ACC112 (cell line): ENCODE measurements at regions not wholly inside any gene's neighbourhood (a gene's known extent, or its start where the extent isn't known, plus 50 kb on each side); places are given as distances from the start of the nearest gene placed in this dataset.

Source experiments
- H2AFZ ChIP-seq: fragments of 200-600 bp; sonication (generic); one replicate; pipeline ENCODE4 v1.6.0; 2017; ENCODE audit warnings: antibody characterized with exemption, low read length; ENCODE audit not compliant: unreplicated experiment
- H3K27ac ChIP-seq: fragments of 200-600 bp; sonication (generic); 2 replicates; pipeline ENCODE4 v1.5.1; 2014; ENCODE audit warnings: low read depth, mild to moderate bottlenecking, antibody characterized with exemption, low read length, moderate library complexity
- H3K27me3 ChIP-seq: fragments of 200-600 bp; sonication (generic); 2 replicates; pipeline ENCODE4 v1.6.1; 2014; ENCODE audit warnings: mild to moderate bottlenecking, antibody characterized with exemption, low read length, moderate library complexity, mixed read lengths; ENCODE audit not compliant: insufficient read depth
- H3K36me3 ChIP-seq: fragments of 200-600 bp; sonication (generic); 2 replicates; pipeline ENCODE4 v1.6.1; 2016; ENCODE audit warnings: mild to moderate bottlenecking, antibody characterized with exemption, low read length, moderate library complexity, mixed read lengths; ENCODE audit not compliant: insufficient read depth
- H3K4me1 ChIP-seq: fragments of 200-600 bp; sonication (generic); one replicate; pipeline ENCODE4 v1.6.1; 2016; ENCODE audit warnings: low read length, mixed read lengths; ENCODE audit not compliant: insufficient read depth, unreplicated experiment, control insufficient read depth
- H3K4me3 ChIP-seq: fragments of 200-600 bp; sonication (generic); 2 replicates; pipeline ENCODE4 v1.5.1; 2014; ENCODE audit warnings: mild to moderate bottlenecking, low read depth, low read length
- H3K79me2 ChIP-seq: fragments of 200-600 bp; sonication (generic); one replicate; pipeline ENCODE4 v1.6.0; 2016; ENCODE audit warnings: low read length; ENCODE audit not compliant: control insufficient read depth, unreplicated experiment, insufficient read depth

DNA sequence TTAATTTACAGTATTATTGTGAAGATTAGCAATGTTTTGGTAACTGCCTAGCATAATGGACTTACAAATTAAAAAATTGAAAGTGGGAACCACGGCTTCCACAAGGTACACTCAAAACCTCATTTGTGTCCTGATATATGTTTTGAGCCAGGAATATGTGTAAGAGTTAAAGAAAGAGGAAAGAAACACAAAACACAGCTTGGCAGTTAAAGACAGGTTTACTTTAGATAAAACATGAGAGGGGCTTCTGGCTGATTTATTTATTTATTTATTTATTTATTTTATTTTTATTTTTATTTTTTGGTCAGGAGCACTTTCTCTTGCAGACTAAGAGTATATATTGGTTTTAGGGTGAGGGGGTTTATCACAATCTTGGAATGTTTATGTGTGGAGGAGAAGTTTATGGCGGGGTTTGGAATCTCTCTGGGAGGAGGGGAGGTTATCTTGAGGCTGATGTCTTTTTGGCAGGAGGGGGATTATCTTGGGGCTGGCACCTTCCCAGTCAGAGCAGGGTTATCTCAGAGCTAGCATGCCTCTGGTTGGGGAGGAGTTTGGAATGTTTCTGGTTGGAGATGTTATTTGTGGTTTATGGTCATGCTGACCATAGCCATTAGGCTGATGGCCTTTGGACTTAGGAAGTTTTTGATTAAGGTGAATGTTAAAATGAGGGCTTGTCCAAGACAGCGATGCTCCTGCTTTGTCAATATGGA is 436.7 kb downstream of the DAD1 start:
- Histone ChIP-seq H3K4me3 (no peak overlapping the region), H3K27me3 (peaks cover 80% of the 10 kb centered on the region), H2AFZ (no peak overlapping the region)

DNA sequence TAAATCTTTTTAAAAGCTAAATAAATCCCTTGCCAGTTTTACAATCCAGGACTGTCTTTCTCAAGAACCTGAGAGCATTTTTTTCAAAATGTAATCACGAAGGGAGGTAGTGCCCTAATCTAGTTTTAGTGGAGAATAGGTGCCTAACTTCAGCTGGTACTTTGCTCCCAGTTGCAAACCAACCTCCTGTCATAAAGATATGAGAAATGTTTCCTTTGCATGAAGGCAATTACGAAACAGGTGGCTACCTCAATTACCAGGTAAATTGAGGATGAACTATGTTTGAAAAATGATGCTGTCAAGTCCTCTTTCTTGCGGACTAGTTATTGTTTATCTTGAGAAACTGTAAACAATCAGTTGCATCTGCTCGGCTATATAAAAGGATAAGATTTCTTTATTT is 437.9 kb downstream of the DAD1 start:
- no peak overlapping the region for H3K4me3 ChIP-seq
- no peaks in the 10 kb centered on the region for H3K36me3 ChIP-seq
- no peaks in the 10 kb centered on the region for H3K79me2 ChIP-seq
- H3K27ac ChIP-seq: no peak overlapping the region
- no peaks in the 10 kb centered on the region for H3K4me1 ChIP-seq
- H3K27me3 ChIP-seq: peaks cover 84% of the 10 kb centered on the region
- no peak overlapping the region for H2AFZ ChIP-seq

More for the DNA sequence above, 436.7 kb downstream of the DAD1 start:
- no peaks in the 10 kb centered on the region for H3K79me2 ChIP-seq
- no peak overlapping the region for H3K27ac ChIP-seq
- no peaks in the 10 kb centered on the region for H3K4me1 ChIP-seq
- H3K36me3 ChIP-seq: no peaks in the 10 kb centered on the region

DNA sequence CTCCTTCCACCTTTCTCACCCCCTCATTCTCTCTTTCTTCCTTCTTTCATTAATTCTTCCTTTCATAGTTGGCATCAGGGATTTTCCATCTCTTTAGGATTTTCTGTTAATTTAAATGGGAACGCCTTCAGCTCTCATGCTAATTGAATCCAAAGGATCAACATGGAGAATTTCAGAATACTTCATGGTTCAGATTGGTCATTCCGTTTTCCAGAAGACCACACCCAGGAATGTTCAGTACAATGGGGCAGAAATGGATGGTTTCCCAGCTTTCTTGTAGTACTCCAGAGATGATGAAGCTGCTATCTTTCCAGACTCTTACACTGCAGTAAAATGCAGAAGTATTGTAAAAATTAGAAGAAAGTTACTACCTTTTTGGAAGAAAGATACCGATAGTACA is 440.0 kb downstream of the DAD1 start:
- no peak overlapping the region for H3K27ac ChIP-seq
- no peaks in the 10 kb centered on the region for H3K36me3 ChIP-seq
- peaks cover 83% of the 10 kb centered on the region for H3K27me3 ChIP-seq
- no peaks in the 10 kb centered on the region for H3K79me2 ChIP-seq
- H2AFZ ChIP-seq: no peak overlapping the region
- H3K4me1 ChIP-seq: no peaks in the 10 kb centered on the region
- no peak overlapping the region for H3K4me3 ChIP-seq

DNA sequence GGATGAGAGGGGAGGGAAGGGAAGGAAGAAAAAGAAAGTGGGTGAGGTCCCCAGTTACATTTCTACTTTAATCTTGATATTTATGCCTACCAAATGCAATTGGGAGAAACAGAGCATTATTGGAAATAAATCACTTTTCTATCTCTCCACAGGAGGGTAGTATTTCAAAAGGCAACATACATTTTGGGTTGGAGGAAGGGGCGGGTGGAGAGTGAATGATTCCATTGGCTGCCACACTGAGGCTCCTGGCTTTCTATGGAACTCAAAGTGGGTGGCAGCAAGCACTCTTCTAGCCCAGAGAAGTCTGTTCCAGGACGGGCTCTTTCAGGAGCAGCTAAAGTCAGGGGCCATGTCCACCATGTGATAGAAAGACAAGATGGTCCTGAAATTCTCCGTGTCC is 441.3 kb downstream of the DAD1 start:
- no peaks in the 10 kb centered on the region for H3K4me1 ChIP-seq
- no peak overlapping the region for H2AFZ ChIP-seq
- no peaks in the 10 kb centered on the region for H3K36me3 ChIP-seq
- H3K27ac ChIP-seq: no peak overlapping the region
- no peaks in the 10 kb centered on the region for H3K79me2 ChIP-seq
- peaks cover 79% of the 10 kb centered on the region for H3K27me3 ChIP-seq
- H3K4me3 ChIP-seq: no peak overlapping the region

DNA sequence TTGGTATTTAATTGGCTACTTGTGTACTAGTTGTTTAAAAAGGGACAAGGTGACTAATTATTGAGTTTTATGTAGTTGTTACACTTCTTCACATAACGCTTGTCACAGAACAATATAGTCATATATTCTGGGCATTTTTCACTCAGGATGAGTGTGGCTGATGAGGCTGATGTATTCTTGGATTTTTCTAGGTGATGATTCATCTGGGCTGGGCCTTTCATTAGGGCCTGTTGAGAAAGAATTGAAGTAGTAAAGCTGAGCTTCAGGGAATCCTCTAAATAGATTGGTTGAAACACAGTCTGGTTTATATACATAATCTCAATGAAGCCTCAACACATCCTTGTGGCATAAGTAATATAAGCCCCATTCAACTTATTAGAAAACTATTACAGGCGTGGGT is 445.7 kb downstream of the DAD1 start:
- Histone ChIP-seq H3K4me1 (no peaks in the 10 kb centered on the region), H3K27ac (no peak overlapping the region), H2AFZ (no peak overlapping the region), H3K36me3 (no peaks in the 10 kb centered on the region), H3K79me2 (no peaks in the 10 kb centered on the region), H3K4me3 (no peak overlapping the region), H3K27me3 (peaks cover 84% of the 10 kb centered on the region)

DNA sequence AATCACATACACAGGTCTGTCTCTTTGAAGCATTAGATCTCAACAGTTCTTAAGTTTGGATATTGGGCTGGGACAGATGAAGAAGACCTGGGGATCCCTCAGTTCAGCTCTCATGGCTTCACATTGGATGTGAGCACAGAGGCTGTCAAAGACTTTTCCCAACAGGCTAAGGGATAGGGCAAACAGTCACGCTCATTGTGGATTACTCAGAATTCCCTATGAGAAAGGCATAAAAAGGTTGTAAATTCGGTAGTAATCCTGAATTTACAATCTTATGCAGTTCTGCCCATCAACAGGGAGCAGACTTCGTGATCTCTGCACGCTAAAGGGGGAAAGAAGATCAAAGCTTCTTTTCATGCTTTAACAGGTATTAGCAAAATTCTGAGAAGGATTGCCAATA is 448.4 kb downstream of the DAD1 start:
- Histone ChIP-seq H3K36me3 (no peaks in the 10 kb centered on the region), H3K27ac (no peak overlapping the region), H3K79me2 (no peaks in the 10 kb centered on the region), H3K27me3 (peaks cover 78% of the 10 kb centered on the region), H2AFZ (no peak overlapping the region), H3K4me3 (no peak overlapping the region), H3K4me1 (no peaks in the 10 kb centered on the region)

DNA sequence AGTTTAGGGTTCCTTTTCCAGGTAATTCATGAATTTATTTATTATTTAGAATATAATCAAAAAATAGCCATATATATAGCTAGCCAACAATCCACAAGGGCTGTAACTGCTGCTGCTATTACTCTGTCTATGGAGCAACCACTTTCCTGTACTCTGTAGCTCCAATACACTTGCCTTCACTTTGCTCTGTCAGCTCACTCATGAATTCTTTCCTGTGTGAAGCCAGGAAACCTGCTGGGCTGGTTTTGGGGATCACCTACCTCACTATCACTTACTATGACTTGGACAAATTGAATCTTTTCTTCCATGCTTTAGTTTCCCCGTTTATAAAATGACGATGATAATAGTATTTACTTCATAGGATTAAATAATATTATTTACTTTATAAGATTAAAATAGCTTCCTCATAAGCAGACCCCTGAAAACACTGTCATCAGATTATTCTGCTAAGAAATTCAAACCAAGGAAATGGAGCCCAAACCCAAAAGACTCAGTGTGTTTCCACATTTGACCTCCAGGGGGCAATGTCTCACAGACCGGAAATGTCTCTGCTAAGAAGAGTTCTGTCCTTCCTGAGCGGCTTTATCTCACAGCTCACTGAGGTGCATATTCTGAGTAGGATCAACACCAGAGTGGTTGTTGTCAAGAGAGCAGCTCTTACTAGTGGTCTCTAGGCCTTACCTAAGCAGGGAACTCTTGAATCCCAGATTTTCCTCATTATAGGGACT is 457.1 kb downstream of the DAD1 start:
- Histone ChIP-seq H3K4me1 (no peaks in the 10 kb centered on the region), H3K27ac (no peak overlapping the region), H3K36me3 (no peaks in the 10 kb centered on the region), H3K4me3 (no peak overlapping the region), H2AFZ (no peak overlapping the region), H3K79me2 (no peaks in the 10 kb centered on the region), H3K27me3 (peaks cover 32% of the 10 kb centered on the region; the same call in 1 of the 2 replicates)

DNA sequence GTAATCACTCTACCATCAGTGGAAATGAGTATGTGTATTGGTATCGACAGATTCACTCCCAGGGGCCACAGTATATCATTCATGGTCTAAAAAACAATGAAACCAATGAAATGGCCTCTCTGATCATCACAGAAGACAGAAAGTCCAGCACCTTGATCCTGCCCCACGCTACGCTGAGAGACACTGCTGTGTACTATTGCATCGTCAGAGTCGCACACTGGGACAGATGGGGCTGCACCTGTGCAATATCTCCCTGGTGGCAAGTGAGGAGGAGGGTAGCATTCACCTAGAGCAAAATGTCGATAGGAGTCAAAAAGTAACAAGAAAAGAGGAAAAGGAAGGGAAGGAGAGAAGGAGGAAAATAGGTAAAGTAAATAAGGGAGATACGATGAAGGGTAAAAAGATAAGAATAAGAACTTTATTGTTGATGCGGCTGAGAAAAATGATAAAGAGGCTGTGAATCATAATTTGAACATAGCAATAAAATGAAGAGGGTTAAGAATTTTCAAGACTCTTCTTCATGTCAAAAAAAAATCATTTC is 450.5 kb upstream of the OR4E1 start:
- Histone ChIP-seq H3K4me3 (no peak overlapping the region), H3K36me3 (no peaks in the 10 kb centered on the region), H3K4me1 (no peaks in the 10 kb centered on the region), H3K27me3 (peaks cover 54% of the 10 kb centered on the region), H3K79me2 (no peaks in the 10 kb centered on the region), H2AFZ (no peak overlapping the region), H3K27ac (no peak overlapping the region)

DNA sequence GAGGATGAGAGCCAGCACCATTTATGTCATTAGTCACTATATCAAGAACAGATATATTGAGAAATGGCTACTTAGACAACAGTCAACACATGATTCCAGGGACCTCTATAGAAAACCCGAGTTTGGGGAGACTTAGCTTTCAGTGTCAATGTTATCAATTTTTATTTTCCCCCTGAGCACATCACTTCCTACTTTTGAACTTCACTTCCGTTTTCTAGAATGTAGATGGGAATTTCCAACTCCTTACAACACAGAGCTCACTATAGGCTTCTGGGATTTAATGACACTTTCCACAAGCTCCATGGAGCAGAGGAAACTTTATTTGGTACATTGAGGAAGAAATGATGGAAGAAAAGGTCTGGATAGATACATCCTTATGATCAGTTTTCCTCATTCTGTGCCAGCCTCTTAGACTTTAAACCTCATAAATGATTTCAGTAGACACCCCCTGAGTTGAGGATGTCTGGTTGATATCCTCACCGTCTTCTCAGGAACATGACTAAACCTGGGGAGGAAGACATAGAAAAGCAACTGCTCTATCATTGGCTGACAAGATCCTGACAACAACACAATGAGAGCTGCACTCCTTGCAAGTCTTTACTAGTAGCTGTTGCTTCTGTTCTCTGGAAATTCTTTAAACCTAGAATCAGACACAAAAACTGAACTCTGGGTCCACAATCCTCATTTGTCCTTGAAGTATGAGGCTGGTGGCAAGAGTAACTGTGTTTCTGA is 449.4 kb upstream of the OR4E1 start:
- no peak overlapping the region for H2AFZ ChIP-seq
- no peaks in the 10 kb centered on the region for H3K4me1 ChIP-seq
- H3K79me2 ChIP-seq: no peaks in the 10 kb centered on the region
- H3K36me3 ChIP-seq: no peaks in the 10 kb centered on the region
- H3K27me3 ChIP-seq: peaks cover 65% of the 10 kb centered on the region
- H3K27ac ChIP-seq: no peak overlapping the region
- H3K4me3 ChIP-seq: no peak overlapping the region

DNA sequence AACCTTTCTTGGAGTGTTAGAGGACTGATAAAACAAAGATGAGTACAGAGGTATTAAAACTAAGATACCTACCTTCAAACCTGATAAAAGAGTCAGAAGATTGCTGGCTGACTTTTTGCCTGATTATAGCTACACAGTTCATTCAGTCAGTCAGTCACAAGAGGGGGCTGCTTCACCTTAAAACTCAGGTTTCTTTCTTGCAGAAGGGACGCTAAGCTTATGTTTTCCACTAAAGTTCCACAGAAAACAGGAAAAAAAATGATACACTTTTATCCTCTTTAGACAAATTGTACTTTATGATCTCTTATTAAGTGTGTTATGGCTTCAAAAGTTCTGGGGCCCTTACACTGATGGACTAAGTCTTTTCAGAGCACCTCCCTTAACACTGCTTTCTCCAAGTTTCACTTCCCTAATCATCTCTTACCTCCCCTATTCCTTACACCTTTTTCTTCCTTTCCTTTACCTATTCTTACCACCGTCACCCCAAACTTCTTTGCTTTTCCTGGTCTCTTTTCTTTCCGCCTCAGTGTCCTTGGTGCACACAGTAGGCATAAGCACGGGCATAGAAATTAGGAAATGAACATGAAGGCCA is 448.7 kb upstream of the OR4E1 start:
- H3K36me3 ChIP-seq: no peaks in the 10 kb centered on the region
- no peak overlapping the region for H3K4me3 ChIP-seq
- no peak overlapping the region for H3K27ac ChIP-seq
- no peaks in the 10 kb centered on the region for H3K4me1 ChIP-seq
- no peaks in the 10 kb centered on the region for H3K79me2 ChIP-seq
- no peak overlapping the region for H2AFZ ChIP-seq
- peaks cover 71% of the 10 kb centered on the region for H3K27me3 ChIP-seq
